Tibial artery (tissue), 4 donors: ENCODE measurements at regions not wholly inside any gene's neighbourhood (a gene's known extent, or its start where the extent isn't known, plus 50 kb on each side); places are given as distances from the start of the nearest gene placed in this dataset.
"Not testable (repeated sequence)": the region's sequence is repeated elsewhere in the genome, so short reads cannot be mapped to it uniquely, and the experiment has no call there.

ENCODE experiments used
- DNase-seq, 2 donors: peaks; one replicate each; pipeline ENCODE4 v3.0.0-alpha.2; 2019
- H3K27ac ChIP-seq, 2 donors: fragments of 200-600 bp; sonication (generic) in 1 of 2; 1 replicate in 1 of 2; 2 replicates in 1 of 2; pipeline ENCODE4 v1.5.1; 2018 to 2019; ENCODE audit warnings: mild to moderate bottlenecking in 1 of 2
- H3K27me3 ChIP-seq, 2 donors: fragments of 200-600 bp; sonication (generic) in 1 of 2; one replicate each; pipeline versions ENCODE4 v1.5.1 to v1.6.0; 2016 to 2019
- H3K36me3 ChIP-seq, 3 donors: fragments of 200-600 bp; sonication (generic) in 2 of 3; one replicate each; pipeline ENCODE4 v1.5.1; 2016 to 2019; ENCODE audit warnings: mild to moderate bottlenecking in 2 of 3
- H3K4me1 ChIP-seq, 4 donors: fragments of 200-600 bp; sonication (generic) in 2 of 4; 1 replicate in 3 of 4; 2 replicates in 1 of 4; pipeline ENCODE4 v1.5.1; 2016 to 2019
- H3K4me3 ChIP-seq, 2 donors: fragments of 200-600 bp; sonication (generic) in 1 of 2; 1 replicate in 1 of 2; 2 replicates in 1 of 2; pipeline ENCODE4 v1.5.1; 2018 to 2019; ENCODE audit warnings: mild to moderate bottlenecking in 2 of 2
- H3K9me3 ChIP-seq, 3 donors: fragments of 200-600 bp; sonication (generic) in 1 of 3; one replicate each; pipeline ENCODE4 v1.5.1; 2016 to 2019
- CTCF ChIP-seq, 2 experiments: fragments of 200-600 bp in 1 of 2; fragments of 450-650 bp in 1 of 2; IDR thresholded peaks; one replicate each; pipeline ENCODE4 v1.5.1; 2017 to 2019; ENCODE audit warnings: antibody characterized with exemption in 2 of 2, mild to moderate bottlenecking in 1 of 2, moderate library complexity in 1 of 2
- intact Hi-C: fragments of 100-400 bp; cut with DNase I; formaldehyde crosslinking; loops from one replicate; pipeline ENCODE4 v1.15.0; 2023; ENCODE audit warnings: low total_unique reads

- Histone ChIP-seq H3K9me3 (no peaks in the 10 kb centered on the region), H3K27me3 (no peaks in the 10 kb centered on the region), H3K27ac (no peak overlapping the region), H3K4me1 (no peaks in the 10 kb centered on the region), H3K4me3 (no peak overlapping the region), H3K36me3 (peaks cover 3 to 44% (median 18%) of the 10 kb centered on the region in 3 donors)
- TF ChIP-seq CTCF (IDR thresholded peaks at IDR 0.05) = no peak
- intact Hi-C loops = no loop called here
- no peak for DNase-seq
Observed at GRCh38 chrX:63424063-63424462, 72.9 kb upstream of the SPIN4 start.

- Histone ChIP-seq H3K27ac (no peak overlapping the region), H3K4me3 (no peak overlapping the region), H3K9me3 (peaks cover 0 to 9% (median 0%) of the 10 kb centered on the region in 3 donors), H3K4me1 (no peaks in the 10 kb centered on the region), H3K36me3 (peaks cover under 1 to 19% (median 3%) of the 10 kb centered on the region in 3 donors), H3K27me3 (no peaks in the 10 kb centered on the region)
- TF ChIP-seq CTCF (IDR thresholded peaks at IDR 0.05) = no peak
- DNase-seq = no peak
- intact Hi-C loops = no loop called here
Observed at GRCh38 chrX:63421411-63421810, 70.3 kb upstream of the SPIN4 start.

GRCh38 chrX:63418211-63418610 lies 67.1 kb upstream of the SPIN4 start:
- H3K27me3 ChIP-seq = no peaks in the 10 kb centered on the region
- DNase-seq = no peak
- intact Hi-C loops = no loop called here
- H3K4me1 ChIP-seq = no peaks in the 10 kb centered on the region
- H3K36me3 ChIP-seq = no peaks in the 10 kb centered on the region
- no peak overlapping the region for H3K27ac ChIP-seq
- H3K9me3 ChIP-seq = peaks cover 0 to 9% (median 0%) of the 10 kb centered on the region in 3 donors
- no peak for TF ChIP-seq CTCF (IDR thresholded peaks at IDR 0.05)
- no peak overlapping the region for H3K4me3 ChIP-seq

- H3K4me3 ChIP-seq = no peak overlapping the region
- no peaks in the 10 kb centered on the region for H3K4me1 ChIP-seq
- H3K9me3 ChIP-seq = peaks cover 0 to 9% (median 0%) of the 10 kb centered on the region in 3 donors
- H3K36me3 ChIP-seq = no peaks in the 10 kb centered on the region
- TF ChIP-seq CTCF (IDR thresholded peaks at IDR 0.05) = no peak
- intact Hi-C loops = no loop called here
- no peak for DNase-seq
- H3K27ac ChIP-seq = no peak overlapping the region
- no peaks in the 10 kb centered on the region for H3K27me3 ChIP-seq
Observed at GRCh38 chrX:63417649-63418048, 66.5 kb upstream of the SPIN4 start.

- H3K4me3 ChIP-seq, H3K9me3 ChIP-seq, intact Hi-C loops, H3K36me3 ChIP-seq, H3K4me1 ChIP-seq, H3K27me3 ChIP-seq, DNase-seq, H3K27ac ChIP-seq: not testable (repeated sequence)
Observed at GRCh38 chrX:63409934-63410333, 58.8 kb upstream of the SPIN4 start.

- Histone ChIP-seq H3K9me3 (no peaks in the 10 kb centered on the region), H3K27me3 (no peaks in the 10 kb centered on the region), H3K4me3 (no peak overlapping the region), H3K4me1 (no peaks in the 10 kb centered on the region), H3K36me3 (no peaks in the 10 kb centered on the region), H3K27ac (no peak overlapping the region)
- intact Hi-C loops = no loop called here
- no peak for TF ChIP-seq CTCF (IDR thresholded peaks at IDR 0.05)
- DNase-seq = no peak
Observed at GRCh38 chrX:63408050-63408449, 56.9 kb upstream of the SPIN4 start.
